Daoy (cell line): ENCODE measurements at regions not wholly inside any gene's neighbourhood (a gene's known extent, or its start where the extent isn't known, plus 50 kb on each side); places are given as distances from the start of the nearest gene placed in this dataset.

Experiments
- DNase-seq: peaks from one replicate; pipeline ENCODE4 v3.0.0-alpha.2; 2015; ENCODE audit warnings: low read depth

- peak; percentile 13 for DNase-seq
Observed at GRCh38 chr9:2923766-2924379, 80.0 kb upstream of the PUM3 start.

GRCh38 chr9:2919347-2919746, 75.5 kb upstream of the PUM3 start:
- peak; percentile 67 for DNase-seq

GRCh38 chr9:2916382-2916985, 72.6 kb upstream of the PUM3 start:
- peak; percentile 52 for DNase-seq

- DNase-seq = no peak
Observed at GRCh38 chr9:2913026-2913425, 69.1 kb upstream of the PUM3 start.

GRCh38 chr9:2907411-2907810, 63.5 kb upstream of the PUM3 start:
- DNase-seq = no peak

GRCh38 chr9:2904242-2904930, 60.5 kb upstream of the PUM3 start:
- DNase-seq = no peak
